ENCODE measurements at regions not wholly inside any gene's neighbourhood (a gene's known extent, or its start where the extent isn't known, plus 50 kb on each side); places are given as distances from the start of the nearest gene placed in this dataset.
"Not testable (repeated sequence)": the region's sequence is repeated elsewhere in the genome, so short reads cannot be mapped to it uniquely, and the experiment has no call there.

GRCh38 chr4:164251257-164251656, 502.7 kb upstream of the SMIM31 start:
- no peak for DNase-seq (ENCODE audit: low spot score)
- no peak for TF ChIP-seq CTCF (IDR thresholded peaks at IDR 0.05)
- Histone ChIP-seq H3K4me3 (no peak overlapping the region), H3K27ac (no peak overlapping the region)

GRCh38 chr4:164252286-164252685, 501.6 kb upstream of the SMIM31 start:
- DNase-seq (ENCODE audit: low spot score), result no peak
- no peak overlapping the region for H3K27ac ChIP-seq
- TF ChIP-seq CTCF (IDR thresholded peaks at IDR 0.05), result no peak
- H3K4me3 ChIP-seq, result no peak overlapping the region

- Histone ChIP-seq H3K4me3 (no peak overlapping the region), H3K27ac (no peak overlapping the region)
- TF ChIP-seq CTCF (IDR thresholded peaks at IDR 0.05), result no peak
- DNase-seq (ENCODE audit: low spot score), result no peak
These were observed 492.1 kb upstream of the SMIM31 start for GRCh38 chr4:164261831-164262230.

GRCh38 chr4:164262508-164262907, 491.4 kb upstream of the SMIM31 start:
- DNase-seq (ENCODE audit: low spot score); H3K27ac ChIP-seq; H3K4me3 ChIP-seq: not testable (repeated sequence)

GRCh38 chr4:164277414-164277813, 476.5 kb upstream of the SMIM31 start:
- not testable (repeated sequence) for DNase-seq (ENCODE audit: low spot score); H3K27ac ChIP-seq; H3K4me3 ChIP-seq

- no peak for TF ChIP-seq CTCF (IDR thresholded peaks at IDR 0.05)
- no peak overlapping the region for H3K27ac ChIP-seq
- DNase-seq (ENCODE audit: low spot score), result no peak
- no peak overlapping the region for H3K4me3 ChIP-seq
These were observed 466.8 kb upstream of the SMIM31 start for GRCh38 chr4:164287173-164287572.

- H3K27ac ChIP-seq, result no peak overlapping the region
- no peak for DNase-seq (ENCODE audit: low spot score)
- H3K4me3 ChIP-seq, result no peak overlapping the region
- TF ChIP-seq CTCF (IDR thresholded peaks at IDR 0.05), result no peak
These were observed 465.4 kb upstream of the SMIM31 start for GRCh38 chr4:164288578-164288977.

- no peak overlapping the region for H3K27ac ChIP-seq
- H3K4me3 ChIP-seq, result no peak overlapping the region
- no peak for TF ChIP-seq CTCF (IDR thresholded peaks at IDR 0.05)
- no peak for DNase-seq (ENCODE audit: low spot score)
These were observed 460.7 kb upstream of the SMIM31 start for GRCh38 chr4:164293203-164293602.

Measured in coronary artery (tissue), 2 donors.